Liver (tissue), 8 donors: ENCODE measurements at regions not wholly inside any gene's neighbourhood (a gene's known extent, or its start where the extent isn't known, plus 50 kb on each side); places are given as distances from the start of the nearest gene placed in this dataset.

Experiments
- DNase-seq: peaks from one replicate; pipeline ENCODE4 v3.0.0-alpha.2; 2017; ENCODE audit warnings: low spot score
- H3K27ac ChIP-seq, 2 donors: one replicate each; pipeline ENCODE4 v1.7.0; 2013; ENCODE audit warnings: inconsistent platforms in 2 of 2, low read length in 2 of 2, control low read depth in 1 of 2, low read depth in 1 of 2, mild to moderate bottlenecking in 1 of 2
- H3K27me3 ChIP-seq, 4 donors: one replicate each; pipeline versions ENCODE4 v1.6.1 to v1.7.0; 2013; ENCODE audit warnings: low read length in 3 of 4, inconsistent platforms in 1 of 4, mild to moderate bottlenecking in 1 of 4, moderate library complexity in 1 of 4; ENCODE audit not compliant: control insufficient read depth in 4 of 4, insufficient read depth in 4 of 4
- H3K36me3 ChIP-seq, 4 donors: one replicate each; pipeline versions ENCODE4 v1.6.1 to v1.7.0; 2013; ENCODE audit warnings: low read length in 3 of 4, mild to moderate bottlenecking in 3 of 4, low read depth in 1 of 4, moderate library complexity in 1 of 4; ENCODE audit not compliant: control insufficient read depth in 4 of 4, insufficient read depth in 3 of 4
- H3K4me1 ChIP-seq, 4 donors: one replicate each; pipeline versions ENCODE4 v1.6.1 to v1.7.0; 2013; ENCODE audit warnings: low read length in 3 of 4, mild to moderate bottlenecking in 3 of 4, moderate library complexity in 1 of 4; ENCODE audit not compliant: control insufficient read depth in 4 of 4, insufficient read depth in 4 of 4
- H3K4me3 ChIP-seq, 3 donors: one replicate each; pipeline versions ENCODE4 v1.6.1 to v1.7.0; 2013; ENCODE audit warnings: low read length in 3 of 3, control low read depth in 1 of 3, low read depth in 1 of 3, mild to moderate bottlenecking in 1 of 3
- H3K9ac ChIP-seq, 2 donors: one replicate each; pipeline ENCODE4 v1.7.0; 2013; ENCODE audit warnings: low read length in 2 of 2, mild to moderate bottlenecking in 2 of 2, moderate library complexity in 2 of 2, control low read depth in 1 of 2, low read depth in 1 of 2
- H3K9me3 ChIP-seq, 4 donors: one replicate each; pipeline versions ENCODE4 v1.6.1 to v1.7.0; 2013; ENCODE audit warnings: low read length in 3 of 4; ENCODE audit not compliant: control insufficient read depth in 4 of 4
- ATF3 ChIP-seq: IDR thresholded peaks from 2 replicates; pipeline ENCODE4 v1.6.1; 2016; ENCODE audit warnings: antibody characterized with exemption
- CTCF ChIP-seq: fragments of 150-350 bp; IDR thresholded peaks from 2 replicates; pipeline ENCODE4 v1.5.1; 2017; ENCODE audit warnings: improper control_type of control experiment, low read depth, low read length; ENCODE audit not compliant: missing input control
- EGR1 ChIP-seq, 2 donors: IDR thresholded peaks; 2 replicates each; pipeline ENCODE4 v1.6.1; 2016 to 2018; ENCODE audit warnings: antibody characterized with exemption in 2 of 2, low read depth in 2 of 2
- FOXA1 ChIP-seq: IDR thresholded peaks from 2 replicates; pipeline ENCODE4 v1.6.1; 2016; ENCODE audit warnings: antibody characterized with exemption
- FOXA2 ChIP-seq: IDR thresholded peaks from 2 replicates; pipeline ENCODE4 v1.6.1; 2016; ENCODE audit warnings: antibody characterized with exemption
- GABPA ChIP-seq, 2 donors: IDR thresholded peaks in 1 of 2; conservative IDR thresholded peaks in 1 of 2; 2 replicates each; pipeline ENCODE4 v1.6.1; 2016; ENCODE audit warnings: antibody characterized with exemption in 2 of 2, mild to moderate bottlenecking in 1 of 2, moderate library complexity in 1 of 2
- HNF4A ChIP-seq, 2 donors: conservative IDR thresholded peaks; 2 replicates each; pipeline ENCODE4 v1.6.1; 2016; ENCODE audit warnings: antibody characterized with exemption in 2 of 2, mild to moderate bottlenecking in 2 of 2
- HNF4G ChIP-seq: IDR thresholded peaks from 2 replicates; pipeline ENCODE4 v1.6.1; 2016; ENCODE audit warnings: antibody characterized with exemption
- JUND ChIP-seq, 2 donors: IDR thresholded peaks; 2 replicates each; pipeline ENCODE4 v1.6.1; 2016; ENCODE audit warnings: antibody characterized with exemption in 2 of 2
- MAX ChIP-seq: IDR thresholded peaks from 2 replicates; pipeline ENCODE4 v1.6.1; 2016; ENCODE audit warnings: antibody characterized with exemption
- NR2F2 ChIP-seq: IDR thresholded peaks from 2 replicates; pipeline ENCODE4 v1.6.1; 2016; ENCODE audit warnings: antibody characterized with exemption
- RAD21 ChIP-seq, 2 donors: IDR thresholded peaks; 2 replicates each; pipeline ENCODE4 v1.6.1; 2016; ENCODE audit warnings: antibody characterized with exemption in 2 of 2, mild to moderate bottlenecking in 2 of 2
- REST ChIP-seq: IDR thresholded peaks from 2 replicates; pipeline ENCODE4 v1.6.1; 2016; ENCODE audit warnings: antibody characterized with exemption, mild to moderate bottlenecking
- RXRA ChIP-seq, 2 donors: IDR thresholded peaks; 2 replicates each; pipeline ENCODE4 v1.6.1; 2017 to 2018; ENCODE audit warnings: antibody characterized with exemption in 2 of 2, mild to moderate bottlenecking in 1 of 2
- TAF1 ChIP-seq: conservative IDR thresholded peaks from 2 replicates; pipeline ENCODE4 v1.6.1; 2016; ENCODE audit warnings: antibody characterized with exemption, mild to moderate bottlenecking
- ZBTB33 ChIP-seq: IDR thresholded peaks from 2 replicates; pipeline ENCODE4 v1.6.1; 2016; ENCODE audit warnings: antibody characterized with exemption
- WGBS: extraction: QIAGEN DNeasy Blood & Tissue Kit; methylation state at CpG from one replicate; pipeline ENCODE4 v1.1.7; 2013; 5-methylcytosine and 5-hydroxymethylcytosine counted together
- donor health status: healthy.
- donor health status: healthy.
- donor health status: healthy.
- donor health status: healthy.
- donor health status: healthy.

- Histone ChIP-seq H3K9me3 (no peaks in the 10 kb centered on the region), H3K4me1 (no peaks in the 10 kb centered on the region), H3K4me3 (no peak overlapping the region), H3K36me3 (no peaks in the 10 kb centered on the region), H3K9ac (no peak overlapping the region), H3K27me3 (no peaks in the 10 kb centered on the region), H3K27ac (no peak overlapping the region)
- WGBS = 56% methylated on average over 4 of the region's 4 CpGs
- TF ChIP-seq MAX (no peak), HNF4A (conservative IDR thresholded peaks at IDR 0.05) (no peak), NR2F2 (no peak), FOXA1 (no peak), ZBTB33 (no peak), ATF3 (no peak), HNF4G (no peak)
- DNase-seq = no peak
Observed at GRCh38 chr12:86712425-86712843, 456.2 kb upstream of the MGAT4C start.

- no peak for DNase-seq
- H3K9ac ChIP-seq = no peak overlapping the region
- no peak overlapping the region for H3K27ac ChIP-seq
- TF ChIP-seq RAD21 (IDR thresholded peaks at IDR 0.05) = no peak
- no peak for TF ChIP-seq JUND (IDR thresholded peaks at IDR 0.05)
- TF ChIP-seq TAF1 = no peak
- TF ChIP-seq RXRA (IDR thresholded peaks at IDR 0.05) = no peak
- TF ChIP-seq GABPA (IDR thresholded peaks at IDR 0.05 in 1 of 2, conservative IDR thresholded peaks at IDR 0.05 in 1 of 2) = no peak
- TF ChIP-seq ATF3 = no peak
- no peak for TF ChIP-seq NR2F2
- TF ChIP-seq REST = no peak
- no peak for TF ChIP-seq CTCF
- TF ChIP-seq EGR1 (IDR thresholded peaks at IDR 0.05; ENCODE audit: low read depth in 2 of 2) = no peak
- no peak for TF ChIP-seq HNF4A (conservative IDR thresholded peaks at IDR 0.05)
- no peak for TF ChIP-seq FOXA2
- H3K27me3 ChIP-seq = no peaks in the 10 kb centered on the region
- no peaks in the 10 kb centered on the region for H3K36me3 ChIP-seq
- WGBS = 47% methylated on average over 1 of the region's 1 CpG
- H3K4me1 ChIP-seq = no peaks in the 10 kb centered on the region
- no peak overlapping the region for H3K4me3 ChIP-seq
- H3K9me3 ChIP-seq = no peaks in the 10 kb centered on the region
Observed at GRCh38 chr12:86711731-86712130, 455.5 kb upstream of the MGAT4C start.
